ENCODE measurements at regions not wholly inside any gene's neighbourhood (a gene's known extent, or its start where the extent isn't known, plus 50 kb on each side); places are given as distances from the start of the nearest gene placed in this dataset.

- in situ Hi-C loops (cut with HindIII; ENCODE audit: low sequenced_read_pairs): no loop called here
- no peak for DNase-seq (ENCODE audit: low read depth)
- H3K4me3 ChIP-seq (ENCODE audit: low read depth, low read length): no peak overlapping the region
- no peak for TF ChIP-seq CTCF (IDR thresholded peaks at IDR 0.05; ENCODE audit: low read depth, low read length, missing control alignments)
Observed at GRCh38 chr20:52787962-52788361, 184.2 kb upstream of the TSHZ2 start.

- H3K4me3 ChIP-seq (ENCODE audit: low read depth, low read length): no peak overlapping the region
- no peak for TF ChIP-seq CTCF (IDR thresholded peaks at IDR 0.05; ENCODE audit: low read depth, low read length, missing control alignments)
- in situ Hi-C loops (cut with HindIII; ENCODE audit: low sequenced_read_pairs): no loop called here
- DNase-seq (ENCODE audit: low read depth): no peak
Observed at GRCh38 chr20:52787216-52787615, 184.9 kb upstream of the TSHZ2 start.

- no peak for TF ChIP-seq CTCF (IDR thresholded peaks at IDR 0.05; ENCODE audit: low read depth, low read length, missing control alignments)
- no peak overlapping the region for H3K4me3 ChIP-seq (ENCODE audit: low read depth, low read length)
- no peak for DNase-seq (ENCODE audit: low read depth)
- in situ Hi-C loops (cut with HindIII; ENCODE audit: low sequenced_read_pairs): no loop called here
Observed at GRCh38 chr20:52785679-52786078, 186.5 kb upstream of the TSHZ2 start.

GRCh38 chr20:52783769-52784168, 188.4 kb upstream of the TSHZ2 start:
- in situ Hi-C loops (cut with HindIII; ENCODE audit: low sequenced_read_pairs): no loop called here
- peak; percentile 10 for TF ChIP-seq CTCF (IDR thresholded peaks at IDR 0.05; ENCODE audit: low read depth, low read length, missing control alignments)
- H3K4me3 ChIP-seq (ENCODE audit: low read depth, low read length): no peak overlapping the region
- no peak for DNase-seq (ENCODE audit: low read depth)

GRCh38 chr20:52780462-52780861, 191.7 kb upstream of the TSHZ2 start:
- in situ Hi-C loops (cut with HindIII; ENCODE audit: low sequenced_read_pairs): no loop called here
- H3K4me3 ChIP-seq (ENCODE audit: low read depth, low read length): no peak overlapping the region
- no peak for DNase-seq (ENCODE audit: low read depth)
- TF ChIP-seq CTCF (IDR thresholded peaks at IDR 0.05; ENCODE audit: low read depth, low read length, missing control alignments): no peak

GRCh38 chr20:52779125-52779524, 193.0 kb upstream of the TSHZ2 start:
- in situ Hi-C loops (cut with HindIII; ENCODE audit: low sequenced_read_pairs): no loop called here
- TF ChIP-seq CTCF (IDR thresholded peaks at IDR 0.05; ENCODE audit: low read depth, low read length, missing control alignments): no peak
- H3K4me3 ChIP-seq (ENCODE audit: low read depth, low read length): no peak overlapping the region
- DNase-seq (ENCODE audit: low read depth): no peak

- no peak overlapping the region for H3K4me3 ChIP-seq (ENCODE audit: low read depth, low read length)
- no peak for DNase-seq (ENCODE audit: low read depth)
- TF ChIP-seq CTCF (IDR thresholded peaks at IDR 0.05; ENCODE audit: low read depth, low read length, missing control alignments): no peak
- in situ Hi-C loops (cut with HindIII; ENCODE audit: low sequenced_read_pairs): no loop called here
Observed at GRCh38 chr20:52777171-52777570, 195.0 kb upstream of the TSHZ2 start.
